HG03521 (cell line): ENCODE measurements at regions not wholly inside any gene's neighbourhood (a gene's known extent, or its start where the extent isn't known, plus 50 kb on each side); places are given as distances from the start of the nearest gene placed in this dataset.

Experiments
- ATAC-seq: cut with Tn5 transposase; IDR thresholded peaks from one replicate; pipeline ENCODE4 v1.9.1; 2021; ENCODE audit warnings: mild to moderate bottlenecking, moderate library complexity; ENCODE audit not compliant: unreplicated experiment

GRCh38 chr12:98182821-98183220, 332.6 kb upstream of the TMPO start:
- no peak for ATAC-seq

DNA sequence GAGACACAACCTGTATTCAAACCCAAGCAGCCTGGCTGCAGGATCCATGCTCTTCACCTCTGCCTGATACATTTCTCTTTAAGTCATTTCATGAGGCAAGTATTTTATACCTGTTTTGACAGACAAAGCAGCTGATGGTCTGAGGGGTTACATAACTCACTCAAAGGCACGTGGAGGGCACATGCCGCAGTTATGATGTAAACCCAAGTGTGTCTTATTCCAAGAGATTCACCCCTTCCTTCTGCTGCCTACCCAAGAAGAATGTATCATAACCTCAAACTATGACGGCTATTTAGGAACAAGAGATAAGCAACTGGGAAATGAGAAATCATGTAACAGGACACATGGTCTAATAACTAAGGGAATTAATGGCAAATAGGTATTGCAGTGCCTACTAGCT, 329.8 kb upstream of the TMPO start:
- no peak for ATAC-seq

DNA sequence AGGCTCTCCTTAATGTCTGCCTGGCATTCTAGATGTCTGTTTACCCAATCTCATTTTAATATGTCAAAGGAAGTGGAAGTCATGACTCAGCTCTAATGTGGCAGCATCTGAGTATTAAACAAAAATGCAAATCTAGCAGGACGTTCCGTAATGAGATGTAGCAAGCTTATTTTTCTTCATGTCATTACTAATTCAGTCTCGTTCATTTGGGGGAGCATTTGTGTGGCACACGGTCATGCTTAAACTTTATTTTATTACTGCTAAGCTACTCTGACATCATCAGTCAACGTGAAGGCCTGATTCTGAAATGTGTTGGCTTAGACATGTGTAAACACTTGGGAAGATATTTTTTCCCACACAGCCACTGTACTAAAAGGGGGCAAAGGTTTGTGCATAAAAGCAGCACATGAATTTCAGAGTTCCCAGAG, 326.7 kb upstream of the TMPO start:
- ATAC-seq = no peak

DNA sequence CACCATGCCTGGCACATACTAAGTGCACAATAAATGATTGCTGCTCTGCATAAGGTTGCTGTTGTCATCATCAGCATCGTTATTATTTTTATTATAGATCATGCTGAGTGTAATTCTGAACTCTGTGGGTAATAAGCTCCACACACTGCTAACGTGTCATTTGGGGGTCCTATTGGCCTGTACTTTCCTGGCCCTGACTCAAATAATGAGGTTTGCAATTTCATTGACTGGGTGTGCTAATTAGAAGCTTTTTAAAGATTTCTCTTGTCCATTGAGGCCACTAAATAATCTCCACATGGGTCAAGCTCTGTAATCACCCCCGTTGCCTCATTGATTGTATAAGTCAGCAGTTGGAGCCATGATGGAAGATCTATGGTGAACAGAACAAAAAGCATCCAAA, 320.8 kb upstream of the TMPO start:
- no peak for ATAC-seq

GRCh38 chr12:98198261-98198982, 317.0 kb upstream of the TMPO start:
- no peak for ATAC-seq

DNA sequence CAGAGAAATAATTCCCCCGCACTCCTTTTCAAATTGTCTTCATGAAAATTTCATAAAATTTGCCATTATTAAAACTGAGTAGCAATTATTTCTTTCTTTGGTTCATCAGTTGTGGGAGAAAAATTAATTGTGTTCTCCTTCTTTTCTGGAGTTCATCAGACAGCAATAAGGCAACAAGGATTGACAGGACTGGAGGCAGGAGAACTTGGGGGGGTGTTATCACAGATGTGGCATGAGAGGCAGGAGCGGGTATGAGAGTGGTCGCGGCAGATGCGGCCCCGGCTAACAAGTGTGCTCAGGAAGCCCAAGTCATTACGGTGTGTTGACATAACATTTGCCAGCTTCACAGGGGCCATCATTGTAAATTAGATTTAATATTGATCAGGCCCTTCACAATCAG, 306.6 kb upstream of the TMPO start:
- ATAC-seq = no peak

DNA sequence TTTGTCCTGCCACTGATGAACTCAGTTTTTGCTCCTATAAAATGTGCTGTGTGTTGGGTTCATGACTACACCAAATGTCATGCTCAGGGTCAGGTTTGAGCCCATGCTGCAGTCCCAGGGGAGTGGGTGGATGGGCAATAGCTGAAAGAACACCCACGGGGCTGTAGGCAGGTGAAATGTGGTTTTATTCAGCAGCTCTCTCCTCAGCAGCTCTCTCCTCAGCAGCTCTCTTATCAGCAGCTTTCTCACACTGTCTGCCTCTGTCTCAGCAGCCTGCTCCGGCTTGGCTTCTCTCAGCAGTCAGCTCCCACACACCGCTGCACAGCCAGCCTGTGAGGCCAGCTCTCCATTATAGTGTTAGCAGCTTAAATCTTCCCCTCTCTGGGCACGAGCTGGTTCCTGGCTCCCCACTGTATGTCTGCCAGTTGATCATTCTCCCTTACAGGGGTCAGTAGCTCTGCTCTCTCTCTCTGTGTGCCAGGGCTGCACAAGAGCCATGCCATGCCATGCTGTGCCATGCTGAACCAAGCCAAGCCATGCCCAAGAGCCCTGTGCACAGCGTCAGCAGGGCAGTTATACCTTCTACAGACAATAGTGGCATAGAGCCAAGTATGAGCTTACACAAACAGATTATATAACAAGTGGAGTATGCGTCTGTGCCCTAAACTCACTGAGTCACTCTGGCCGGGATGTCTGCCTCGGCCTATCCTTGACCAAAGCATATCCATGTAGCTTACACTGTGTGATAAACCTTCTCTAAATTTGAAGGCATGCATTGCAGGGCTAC, 303.3 kb upstream of the TMPO start:
- ATAC-seq = no peak

DNA sequence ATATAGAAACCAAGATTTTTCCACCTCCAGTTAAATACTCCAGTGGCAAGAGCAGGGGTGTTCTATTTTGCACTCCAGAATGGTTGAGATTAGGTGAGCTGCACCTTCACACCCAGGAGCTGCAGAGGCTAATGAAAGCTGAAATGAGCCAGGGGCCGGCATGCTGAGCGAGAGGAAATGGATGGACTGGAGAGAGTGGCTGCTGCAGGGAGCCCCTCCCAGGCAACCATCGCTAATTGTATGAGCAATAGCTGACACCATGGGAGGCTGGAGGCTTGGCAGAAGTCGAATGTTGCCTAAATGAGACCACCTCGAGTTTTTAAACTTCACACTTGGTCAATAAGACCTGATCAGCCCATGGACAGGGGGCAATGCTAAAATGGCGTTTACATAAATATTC, 301.8 kb upstream of the TMPO start:
- ATAC-seq = no peak

- no peak for ATAC-seq
Observed at GRCh38 chr12:98217257-98217656, 298.1 kb upstream of the TMPO start.

DNA sequence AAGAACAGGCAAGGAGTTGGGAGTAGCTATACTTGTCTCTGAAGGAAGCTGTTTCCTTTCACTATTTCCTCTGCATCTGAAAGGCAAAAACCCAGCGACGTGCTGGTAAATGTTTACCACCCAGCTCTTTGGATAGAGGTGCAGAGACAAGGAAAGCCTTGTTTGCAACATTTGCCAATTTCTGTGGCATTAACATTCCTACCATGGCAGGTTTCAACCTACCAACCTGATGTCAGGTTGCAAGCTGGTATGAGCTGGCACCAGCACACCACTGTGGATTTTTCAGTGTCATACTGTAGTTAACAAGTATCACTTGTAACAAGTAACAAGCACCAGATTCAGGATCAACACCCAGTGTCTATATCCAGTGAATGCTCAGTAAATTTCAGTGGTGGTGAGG, 294.8 kb upstream of the TMPO start:
- ATAC-seq = no peak

GRCh38 chr12:98221243-98221808, 294.1 kb upstream of the TMPO start:
- ATAC-seq = no peak

GRCh38 chr12:98222135-98222534, 293.3 kb upstream of the TMPO start:
- ATAC-seq = no peak

DNA sequence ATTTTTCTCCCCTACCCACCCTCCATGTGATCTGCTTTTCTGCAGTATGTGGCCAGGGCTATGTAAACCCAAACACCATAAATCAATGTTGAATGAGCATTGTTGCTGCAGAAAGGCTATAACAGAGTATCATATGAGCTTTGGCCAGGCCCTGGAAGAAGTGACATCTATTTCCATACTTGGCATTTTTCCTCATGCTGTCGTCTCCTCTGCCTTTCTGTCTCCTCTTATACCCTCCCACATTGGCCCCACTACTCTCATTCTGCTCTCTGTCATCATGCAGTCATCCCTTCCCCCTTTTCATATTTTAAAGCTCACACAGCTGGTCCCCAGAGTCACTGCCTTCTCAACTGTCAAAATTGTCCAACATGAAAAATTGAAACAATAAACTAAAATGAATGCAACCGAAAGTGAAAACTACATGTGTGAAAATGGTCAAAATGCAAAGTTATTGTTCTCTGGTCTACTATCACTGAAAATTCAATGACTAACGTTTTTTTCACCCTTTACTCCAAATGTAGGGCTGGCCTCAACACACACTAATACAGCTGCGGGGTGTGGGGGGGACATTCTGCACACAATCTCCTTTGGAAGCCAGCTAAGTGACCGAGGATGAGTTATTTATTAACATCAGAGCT, 290.7 kb upstream of the TMPO start:
- ATAC-seq = peak; percentile 64

GRCh38 chr12:98227162-98227561, 288.2 kb upstream of the TMPO start:
- ATAC-seq = no peak

GRCh38 chr12:98228683-98229539, 286.5 kb upstream of the TMPO start:
- no peak for ATAC-seq

- ATAC-seq = no peak
Observed at GRCh38 chr12:98229540-98229924, 285.9 kb upstream of the TMPO start.

DNA sequence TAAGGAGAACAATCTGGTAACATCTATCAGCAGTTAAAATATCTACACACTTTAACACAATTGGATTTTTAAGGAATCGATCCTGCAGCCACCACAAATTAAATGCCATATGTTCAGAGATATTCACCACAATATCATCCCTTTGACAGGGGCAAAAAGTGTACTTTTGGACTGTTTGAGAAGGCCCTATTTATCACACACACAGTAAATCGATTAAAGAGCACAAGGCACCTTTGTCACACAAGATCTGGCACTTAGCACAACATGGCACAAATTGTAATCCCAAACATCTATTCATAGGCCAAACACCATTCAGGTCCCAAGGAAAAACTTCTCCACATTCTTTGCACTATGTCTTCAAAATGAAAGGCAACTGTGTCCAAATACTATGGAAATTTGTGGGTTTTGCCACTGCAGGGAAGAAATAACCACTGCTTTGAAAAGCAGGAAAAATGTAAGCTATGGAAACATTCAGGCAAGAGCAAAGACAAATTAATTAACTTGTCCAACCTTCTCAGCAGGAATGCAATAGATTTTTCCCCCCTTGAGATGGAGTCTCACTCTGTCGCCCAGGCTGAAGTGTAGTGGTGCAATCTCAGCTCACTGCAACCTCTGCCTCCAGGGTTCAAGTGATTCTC, 282.5 kb upstream of the TMPO start:
- ATAC-seq = no peak

DNA sequence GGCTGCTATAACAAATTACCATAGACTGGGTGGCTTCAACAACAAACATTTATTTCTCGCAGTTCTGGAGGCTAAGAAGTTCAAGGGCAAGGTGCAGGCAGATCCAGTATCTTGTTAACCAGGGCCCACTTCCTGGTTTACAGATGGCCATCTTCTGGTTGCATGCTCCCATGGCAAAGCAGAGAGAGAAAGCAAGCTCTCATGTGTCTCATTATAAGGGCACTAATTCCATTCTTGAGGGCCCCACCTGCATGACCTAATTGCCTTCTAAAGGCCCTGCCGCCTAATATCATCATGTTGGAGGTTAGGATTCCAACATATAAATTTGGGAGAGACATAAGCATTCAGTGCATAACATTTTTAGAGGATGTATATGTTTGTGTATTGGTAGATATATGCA, 280.1 kb upstream of the TMPO start:
- no peak for ATAC-seq

- no peak for ATAC-seq
Observed at GRCh38 chr12:98238515-98239130, 276.8 kb upstream of the TMPO start.

DNA sequence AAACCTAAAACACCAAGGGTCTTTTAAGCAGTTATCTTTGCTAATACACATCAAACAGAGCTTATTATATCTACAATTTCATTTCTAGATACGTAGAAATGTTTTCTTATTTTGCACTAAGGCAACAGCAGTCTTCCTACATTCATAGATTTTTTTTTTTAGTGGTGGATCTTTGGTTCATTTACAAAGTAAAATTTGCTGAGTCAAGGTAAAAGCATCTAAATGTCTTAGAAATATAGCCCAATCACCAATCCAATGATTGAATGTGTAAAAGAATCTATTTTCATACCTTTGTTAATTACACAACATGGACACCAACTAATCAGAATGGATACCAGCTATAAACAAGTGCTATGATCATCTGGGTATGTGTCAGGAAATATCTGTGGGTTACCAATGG, 272.2 kb upstream of the TMPO start:
- ATAC-seq = no peak
